ENCODE measurements at regions not wholly inside any gene's neighbourhood (a gene's known extent, or its start where the extent isn't known, plus 50 kb on each side); places are given as distances from the start of the nearest gene placed in this dataset.

DNA sequence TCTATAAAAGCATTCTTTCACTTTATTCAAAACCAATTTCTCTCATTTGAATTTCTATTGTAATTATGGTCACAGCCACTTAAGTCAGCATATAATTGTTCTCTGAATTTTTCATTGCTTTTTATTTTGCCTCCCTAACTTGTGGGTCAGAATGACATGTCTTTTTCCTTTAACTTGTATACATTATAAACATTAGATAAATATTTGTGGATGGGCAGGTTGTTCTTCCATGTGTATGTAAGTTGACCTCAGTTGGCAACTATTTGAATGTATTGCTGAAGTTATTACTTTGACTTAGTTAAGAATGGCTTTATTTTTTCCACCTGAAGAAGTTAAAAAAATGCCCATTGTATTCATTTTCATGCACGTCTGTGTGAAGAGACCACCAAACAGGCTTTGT is 83.0 kb upstream of the MAP3K7 start:
- no peaks in the 10 kb centered on the region for H3K36me3 ChIP-seq
- H3K4me3 ChIP-seq = no peak overlapping the region
- TF ChIP-seq, protein P1, sequence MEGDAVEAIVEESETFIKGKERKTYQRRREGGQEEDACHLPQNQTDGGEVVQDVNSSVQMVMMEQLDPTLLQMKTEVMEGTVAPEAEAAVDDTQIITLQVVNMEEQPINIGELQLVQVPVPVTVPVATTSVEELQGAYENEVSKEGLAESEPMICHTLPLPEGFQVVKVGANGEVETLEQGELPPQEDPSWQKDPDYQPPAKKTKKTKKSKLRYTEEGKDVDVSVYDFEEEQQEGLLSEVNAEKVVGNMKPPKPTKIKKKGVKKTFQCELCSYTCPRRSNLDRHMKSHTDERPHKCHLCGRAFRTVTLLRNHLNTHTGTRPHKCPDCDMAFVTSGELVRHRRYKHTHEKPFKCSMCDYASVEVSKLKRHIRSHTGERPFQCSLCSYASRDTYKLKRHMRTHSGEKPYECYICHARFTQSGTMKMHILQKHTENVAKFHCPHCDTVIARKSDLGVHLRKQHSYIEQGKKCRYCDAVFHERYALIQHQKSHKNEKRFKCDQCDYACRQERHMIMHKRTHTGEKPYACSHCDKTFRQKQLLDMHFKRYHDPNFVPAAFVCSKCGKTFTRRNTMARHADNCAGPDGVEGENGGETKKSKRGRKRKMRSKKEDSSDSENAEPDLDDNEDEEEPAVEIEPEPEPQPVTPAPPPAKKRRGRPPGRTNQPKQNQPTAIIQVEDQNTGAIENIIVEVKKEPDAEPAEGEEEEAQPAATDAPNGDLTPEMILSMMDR (IDR thresholded peaks at IDR 0.05) = no peak
- DNase-seq = no peak
- H3K9me3 ChIP-seq = no peaks in the 10 kb centered on the region
- H3K4me1 ChIP-seq = no peaks in the 10 kb centered on the region
- intact Hi-C loops (cut with DNase I; ENCODE audit: low total_unique reads) = no loop called here
- H3K27ac ChIP-seq = no peak overlapping the region
- no peaks in the 10 kb centered on the region for H3K27me3 ChIP-seq

DNA sequence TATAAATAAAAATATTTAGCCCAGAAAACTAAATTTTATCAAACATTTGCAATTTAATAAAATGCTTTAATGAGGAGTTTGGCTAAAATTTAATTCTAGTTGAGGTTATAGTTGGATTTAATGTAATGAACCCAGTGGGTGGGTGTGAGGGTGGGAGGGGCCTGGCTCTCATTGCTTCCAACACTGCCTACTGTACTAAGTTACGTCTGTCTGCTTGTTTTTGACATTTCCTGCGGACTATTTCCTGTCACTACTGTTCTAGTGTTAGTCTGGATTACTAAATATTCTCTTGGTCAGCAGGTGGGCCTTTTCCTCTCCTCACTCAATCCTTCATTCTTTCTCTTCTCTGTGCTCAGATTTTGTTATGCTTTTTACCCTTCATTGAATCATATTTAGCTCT is 82.5 kb upstream of the MAP3K7 start:
- no peak for DNase-seq
- Histone ChIP-seq H3K27ac (no peak overlapping the region), H3K4me3 (no peak overlapping the region), H3K9me3 (no peaks in the 10 kb centered on the region), H3K27me3 (no peaks in the 10 kb centered on the region), H3K36me3 (no peaks in the 10 kb centered on the region), H3K4me1 (no peaks in the 10 kb centered on the region)
- TF ChIP-seq, protein P1 (IDR thresholded peaks at IDR 0.05) = no peak
- intact Hi-C loops (cut with DNase I; ENCODE audit: low total_unique reads) = no loop called here

DNA sequence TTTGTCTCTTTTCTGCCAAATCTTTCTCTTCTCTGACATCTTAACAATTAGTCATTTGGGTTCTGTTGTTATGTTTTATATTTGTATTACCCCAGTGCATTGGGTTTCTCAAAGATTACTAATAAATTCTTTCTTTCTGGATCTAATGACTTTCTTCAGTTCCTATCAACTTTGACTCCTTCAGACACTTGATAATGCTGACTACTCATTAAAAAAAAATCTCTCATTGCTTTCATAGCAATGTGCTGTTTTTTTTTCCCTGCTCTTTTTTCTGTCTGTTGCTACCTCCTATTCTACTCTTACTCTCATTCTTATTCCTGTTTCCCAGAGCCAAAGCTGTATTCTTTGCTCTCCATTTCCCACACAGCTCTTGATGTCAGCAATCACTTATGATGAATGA is 81.3 kb upstream of the MAP3K7 start:
- H3K27me3 ChIP-seq = no peaks in the 10 kb centered on the region
- no peak overlapping the region for H3K27ac ChIP-seq
- DNase-seq = no peak
- no peaks in the 10 kb centered on the region for H3K4me1 ChIP-seq
- intact Hi-C loops (cut with DNase I; ENCODE audit: low total_unique reads) = no loop called here
- H3K9me3 ChIP-seq = peaks cover 0 to 4% (median 0%) of the 10 kb centered on the region in 3 donors
- TF ChIP-seq, protein P1 (IDR thresholded peaks at IDR 0.05) = no peak
- H3K4me3 ChIP-seq = no peak overlapping the region
- H3K36me3 ChIP-seq = no peaks in the 10 kb centered on the region

DNA sequence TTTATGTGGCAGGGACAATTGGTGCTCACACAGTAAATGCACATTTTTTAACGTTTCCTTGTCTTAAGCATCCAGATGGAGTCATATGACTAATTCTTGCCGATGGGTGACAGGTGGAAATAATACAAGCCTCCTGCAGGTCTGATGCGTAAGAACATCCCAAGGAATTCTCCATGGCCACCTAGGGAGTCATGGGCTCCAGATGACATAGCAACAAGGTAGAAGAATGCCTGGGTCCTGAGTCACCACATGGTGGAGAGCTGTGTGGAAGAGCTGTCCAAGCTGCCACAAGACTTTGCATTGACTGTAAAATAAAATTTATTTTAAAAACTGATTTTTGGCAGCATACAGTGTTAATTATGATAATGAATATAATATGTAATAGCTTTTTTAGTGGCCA is 77.0 kb upstream of the MAP3K7 start:
- H3K36me3 ChIP-seq = no peaks in the 10 kb centered on the region
- intact Hi-C loops (cut with DNase I; ENCODE audit: low total_unique reads) = no loop called here
- H3K27ac ChIP-seq = no peak overlapping the region
- H3K4me3 ChIP-seq = no peak overlapping the region
- TF ChIP-seq, protein P1 (IDR thresholded peaks at IDR 0.05) = no peak
- no peaks in the 10 kb centered on the region for H3K27me3 ChIP-seq
- H3K4me1 ChIP-seq = no peaks in the 10 kb centered on the region
- H3K9me3 ChIP-seq = peaks cover 0 to 9% (median 0%) of the 10 kb centered on the region in 3 donors
- DNase-seq = no peak

DNA sequence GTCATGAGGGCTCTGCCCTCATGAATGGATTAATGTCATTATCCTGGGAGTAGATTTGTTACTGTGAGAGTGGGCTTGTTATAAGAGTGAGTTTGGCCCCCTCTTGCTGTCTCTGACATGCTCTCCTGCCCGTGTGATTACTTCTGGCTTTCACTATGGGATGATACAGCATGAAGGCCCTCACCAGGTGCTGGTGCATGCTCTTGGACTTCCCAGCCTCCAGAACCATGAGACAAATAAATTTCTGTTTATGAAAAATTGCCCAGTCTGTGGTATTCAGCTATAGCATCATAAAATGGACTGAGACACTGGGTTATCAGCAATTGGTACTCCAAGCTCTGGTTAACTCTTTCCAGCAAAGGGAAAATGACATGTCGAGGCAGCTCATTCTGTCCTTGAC is 76.2 kb upstream of the MAP3K7 start:
- H3K27me3 ChIP-seq = no peaks in the 10 kb centered on the region
- no peaks in the 10 kb centered on the region for H3K4me1 ChIP-seq
- H3K27ac ChIP-seq = no peak overlapping the region
- intact Hi-C loops (cut with DNase I; ENCODE audit: low total_unique reads) = no loop called here
- H3K36me3 ChIP-seq = no peaks in the 10 kb centered on the region
- no peak overlapping the region for H3K4me3 ChIP-seq
- peaks cover 0 to 9% (median 0%) of the 10 kb centered on the region in 3 donors for H3K9me3 ChIP-seq
- no peak for DNase-seq
- TF ChIP-seq, protein P1 (IDR thresholded peaks at IDR 0.05) = no peak

DNA sequence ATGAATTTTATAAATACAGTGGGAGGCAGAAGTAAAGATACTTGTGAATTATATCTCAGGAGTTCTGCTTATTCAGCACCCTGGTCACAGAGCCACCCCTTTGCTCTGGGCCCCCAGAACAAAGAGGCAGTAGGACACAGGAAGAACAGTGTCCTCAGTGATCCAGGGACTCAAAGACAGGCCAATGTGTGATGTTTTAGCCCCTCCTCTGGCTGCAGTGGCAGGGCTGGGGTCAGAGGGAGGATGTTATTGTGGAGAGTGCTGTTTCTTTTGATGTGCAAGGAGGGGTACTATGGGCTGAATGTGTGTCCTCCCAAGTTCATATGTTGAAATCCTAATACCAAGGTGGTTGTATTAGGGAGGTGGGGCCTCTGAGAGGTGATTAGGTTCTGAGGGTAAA is 74.1 kb upstream of the MAP3K7 start:
- no peak for DNase-seq
- Histone ChIP-seq H3K4me3 (no peak overlapping the region), H3K4me1 (no peaks in the 10 kb centered on the region), H3K9me3 (peaks cover 0 to 9% (median 0%) of the 10 kb centered on the region in 3 donors), H3K27ac (no peak overlapping the region), H3K27me3 (no peaks in the 10 kb centered on the region), H3K36me3 (no peaks in the 10 kb centered on the region)
- intact Hi-C loops (cut with DNase I; ENCODE audit: low total_unique reads) = no loop called here
- TF ChIP-seq, protein P1 (IDR thresholded peaks at IDR 0.05) = no peak
